SK-N-SH (cell line): ENCODE measurements at regions not wholly inside any gene's neighbourhood (a gene's known extent, or its start where the extent isn't known, plus 50 kb on each side); places are given as distances from the start of the nearest gene placed in this dataset.

Experiments used
- CTCF ChIA-PET: fragments of 300-600, 350-600 bp; formaldehyde crosslinking; extraction: SDS; loops from one replicate; lab custom pipeline; 2021; lab: Yijun Ruan, JAX
- POLR2A ChIA-PET: fragments of 350-600 bp; sonication (Branson Sonifier 250); formaldehyde crosslinking; extraction: SDS; loops from one replicate; lab custom pipeline; 2020; ENCODE audit warnings: antibody characterized with exemption, inconsistent platforms; lab: Yijun Ruan, JAX
- DNase-seq: peaks from one replicate; pipeline ENCODE4 v3.0.0; 2012
- H2AFZ ChIP-seq: fragments of 200-600 bp; sonication (generic); 2 replicates; pipeline ENCODE4 v1.8.1; 2016; ENCODE audit warnings: antibody characterized with exemption, mild to moderate bottlenecking, low read depth
- H3F3A ChIP-seq: fragments of 200-600 bp; sonication (generic); replicated peaks from 2 replicates; pipeline ENCODE3; 2016; ENCODE audit warnings: antibody characterized with exemption, mild to moderate bottlenecking; ENCODE audit not compliant: insufficient read depth
- H3K27ac ChIP-seq, 2 experiments: fragments of 200-500 bp in 1 of 2; fragments of 200-600 bp in 1 of 2; sonication (Bioruptor generic) in 1 of 2; sonication (generic), shearing (Covaris generic) in 1 of 2; 2 replicates each; pipeline versions ENCODE4 v1.5.1 to v1.6.1; 2014 to 2016; ENCODE audit warnings: low read depth in 2 of 2, inconsistent platforms in 1 of 2, low read length in 1 of 2, mild to moderate bottlenecking in 1 of 2, mixed read lengths in 1 of 2
- H3K27me3 ChIP-seq: fragments of 200-600 bp; sonication (generic), shearing (Covaris generic); 2 replicates; pipeline ENCODE4 v1.6.1; 2016; ENCODE audit warnings: mixed run types; ENCODE audit not compliant: insufficient read depth
- H3K36me3 ChIP-seq, 2 experiments: fragments of 200-500 bp in 1 of 2; fragments of 200-600 bp in 1 of 2; sonication (Bioruptor generic) in 1 of 2; sonication (generic) in 1 of 2; replicated peaks in 1 of 2; 2 replicates each; pipeline versions ENCODE3 to v1.5.1; 2014 to 2016; ENCODE audit warnings: low read length in 1 of 2, mild to moderate bottlenecking in 1 of 2; ENCODE audit not compliant: insufficient read depth in 2 of 2, control insufficient read depth in 1 of 2
- H3K4me1 ChIP-seq, 2 experiments: fragments of 200-500 bp in 1 of 2; fragments of 200-600 bp in 1 of 2; sonication (Bioruptor generic) in 1 of 2; sonication (generic), shearing (Covaris generic) in 1 of 2; 2 replicates each; pipeline versions ENCODE4 v1.5.1 to v1.6.1; 2014 to 2016; ENCODE audit warnings: low read depth in 1 of 2, low read length in 1 of 2, mixed run types in 1 of 2; ENCODE audit not compliant: insufficient read depth in 2 of 2, control insufficient read depth in 1 of 2
- H3K4me2 ChIP-seq: fragments of 200-600 bp; sonication (generic), shearing (Covaris generic); 2 replicates; pipeline ENCODE4 v1.6.1; 2017; ENCODE audit warnings: mixed run types
- H3K4me3 ChIP-seq, 2 experiments: fragments of 200-500 bp in 1 of 2; fragments of 200-600 bp in 1 of 2; sonication (Bioruptor generic) in 1 of 2; sonication (generic), shearing (Covaris generic) in 1 of 2; 2 replicates each; pipeline versions ENCODE4 v1.5.1 to v1.8.1; 2014 to 2016; ENCODE audit warnings: low read depth in 2 of 2, inconsistent platforms in 1 of 2, low read length in 1 of 2, mild to moderate bottlenecking in 1 of 2, mixed read lengths in 1 of 2, moderate library complexity in 1 of 2
- H3K79me2 ChIP-seq: fragments of 200-600 bp; sonication (generic); 2 replicates; pipeline ENCODE4 v1.8.1; 2017; ENCODE audit warnings: mild to moderate bottlenecking; ENCODE audit not compliant: insufficient read depth
- H3K9ac ChIP-seq: fragments of 200-600 bp; sonication (generic); 2 replicates; pipeline ENCODE4 v1.6.1; 2017; ENCODE audit warnings: mixed run types
- H3K9me2 ChIP-seq: fragments of 200-600 bp; sonication (generic); 2 replicates; pipeline ENCODE4 v1.6.1; 2017; ENCODE audit warnings: mixed run types
- H3K9me3 ChIP-seq: fragments of 200-600 bp; sonication (generic); 2 replicates; pipeline ENCODE4 v1.6.1; 2017; ENCODE audit warnings: mixed run types, mild to moderate bottlenecking, moderate library complexity
- H4K20me1 ChIP-seq: fragments of 200-600 bp; sonication (generic); 2 replicates; pipeline ENCODE4 v1.6.1; 2017; ENCODE audit warnings: mild to moderate bottlenecking, mixed run types; ENCODE audit not compliant: insufficient read depth
- CTCF ChIP-seq: fragments of 200-600 bp; sonication (generic); IDR thresholded peaks from 2 replicates; pipeline ENCODE4 v1.6.1; 2017; ENCODE audit warnings: antibody characterized with exemption, mild to moderate bottlenecking, moderate library complexity
- ELF1 ChIP-seq: IDR thresholded peaks from 2 replicates; pipeline ENCODE4 v1.4.0; 2012
- EZH2phosphoT487 ChIP-seq: fragments of 200-600 bp; sonication (generic); IDR thresholded peaks from 2 replicates; pipeline ENCODE4 v1.6.1; 2017; ENCODE audit warnings: low read depth, mixed run types, mild to moderate bottlenecking, antibody characterized with exemption, moderate library complexity, borderline replicate concordance
- MAX ChIP-seq: IDR thresholded peaks from 2 replicates; pipeline ENCODE4 v1.4.0; 2012; ENCODE audit warnings: low read depth
- NFIC ChIP-seq: IDR thresholded peaks from 2 replicates; pipeline ENCODE4 v1.4.0; 2012; ENCODE audit warnings: borderline replicate concordance
- NRF1 ChIP-seq: IDR thresholded peaks from 2 replicates; pipeline ENCODE4 v1.6.1; 2012; ENCODE audit warnings: low read depth, mild to moderate bottlenecking, low read length
- PBX3 ChIP-seq: IDR thresholded peaks from 2 replicates; pipeline ENCODE4; 2012
- REST ChIP-seq: IDR thresholded peaks from 2 replicates; pipeline ENCODE4 v1.6.1; 2012; ENCODE audit warnings: mild to moderate bottlenecking, low read depth, low read length, moderate library complexity
- RXRA ChIP-seq: IDR thresholded peaks from 2 replicates; pipeline ENCODE4 v1.4.0; 2012; ENCODE audit warnings: low read depth, mild to moderate bottlenecking, borderline replicate concordance
- SMC3 ChIP-seq: IDR thresholded peaks from 2 replicates; pipeline ENCODE4 v1.6.1; 2012; ENCODE audit warnings: low read depth, low read length, improper control_type of control experiment
- TEAD4 ChIP-seq: IDR thresholded peaks from 2 replicates; pipeline ENCODE4 v1.4.0; 2012; ENCODE audit warnings: mild to moderate bottlenecking, borderline replicate concordance; ENCODE audit not compliant: insufficient read depth
- USF2 ChIP-seq: fragments of 150-350 bp; IDR thresholded peaks from 2 replicates; pipeline ENCODE4 v1.6.1; 2017; ENCODE audit warnings: antibody characterized with exemption, low read length, low read depth, borderline replicate concordance
- ZBTB33 ChIP-seq: IDR thresholded peaks from 2 replicates; pipeline ENCODE4 v1.4.0; 2012; ENCODE audit warnings: low read depth, borderline replicate concordance
- WGBS: methylation state at CpG from one replicate; pipeline ENCODE4 v1.1.6; 2017; ENCODE audit warnings: low lambda C conversion rate; 5-methylcytosine and 5-hydroxymethylcytosine counted together

GRCh38 chr6:153214436-153214835 lies 83.4 kb upstream of the RGS17 start:
- no peak for DNase-seq
- H3K27me3 ChIP-seq, result no peaks in the 10 kb centered on the region
- no peaks in the 10 kb centered on the region for H3F3A ChIP-seq
- no peaks in the 10 kb centered on the region for H3K79me2 ChIP-seq
- TF ChIP-seq SMC3, result no peak
- TF ChIP-seq TEAD4, result no peak
- no peak for TF ChIP-seq RXRA
- no peak for TF ChIP-seq EZH2phosphoT487
- TF ChIP-seq ZBTB33, result no peak
- no peak for TF ChIP-seq PBX3
- TF ChIP-seq NRF1, result no peak
- TF ChIP-seq USF2, result no peak
- TF ChIP-seq REST, result no peak
- TF ChIP-seq CTCF, result no peak
- TF ChIP-seq NFIC, result no peak
- no peak for TF ChIP-seq ELF1
- TF ChIP-seq MAX, result no peak
- TF ChIP-seq, all 33 proteins: peak for 0
- Histone ChIP-seq H4K20me1 (no peaks in the 10 kb centered on the region), H2AFZ (no peak overlapping the region), H3K9me2 (no peaks in the 10 kb centered on the region), H3K27ac (no peak overlapping the region), H3K4me3 (no peak overlapping the region), H3K36me3 (no peaks in the 10 kb centered on the region), H3K9me3 (no peaks in the 10 kb centered on the region), H3K4me2 (no peak overlapping the region), H3K9ac (no peak overlapping the region), H3K4me1 (peaks cover 0 to 7% of the 10 kb centered on the region in 2 experiments; a peak in 2 of 4 replicates)
- WGBS, result 50% methylated on average over 1 of the region's 1 CpG
- POLR2A ChIA-PET, result no interaction called here
- CTCF ChIA-PET, result interaction anchor here (1.4 kb wide), 1 partner anchor 17 kb away, joined by 4 read pairs; no protein-coding TSS in a partner anchor
